H1 (cell line): ENCODE measurements at regions not wholly inside any gene's neighbourhood (a gene's known extent, or its start where the extent isn't known, plus 50 kb on each side); places are given as distances from the start of the nearest gene placed in this dataset.

Experiments
- ASH2L ChIP-seq: fragments of 200-600, 300-600 bp; sonication (generic); IDR thresholded peaks from one replicate; pipeline ENCODE4 v1.7.1; 2017; ENCODE audit warnings: low read length
- CBX5 ChIP-seq: fragments of 300-800, 300-1000 bp; sonication (generic); IDR thresholded peaks from 2 replicates; pipeline ENCODE4 v1.7.1; 2016; ENCODE audit warnings: antibody characterized with exemption, low read length, low read depth
- CEBPB ChIP-seq: IDR thresholded peaks from 2 replicates; pipeline ENCODE4 v1.6.1; 2012; ENCODE audit warnings: low read depth, low read length
- CTCF ChIP-seq, 3 experiments: IDR thresholded peaks; 1 replicate in 2 of 3; 2 replicates in 1 of 3; pipeline versions ENCODE4 v1.5.1 to v1.6.1; 2011; ENCODE audit warnings: low read length in 3 of 3, mild to moderate bottlenecking in 3 of 3, inconsistent platforms in 2 of 3, low read depth in 1 of 3, moderate library complexity in 1 of 3; ENCODE audit not compliant: insufficient read depth in 1 of 3; ENCODE audit errors: control extremely low read depth in 1 of 3
- EGR1 ChIP-seq: IDR thresholded peaks from 2 replicates; pipeline ENCODE4 v1.6.1; 2011; ENCODE audit warnings: low read depth, low read length, borderline replicate concordance
- EP300 ChIP-seq, 2 experiments: IDR thresholded peaks; 1 replicate in 1 of 2; 2 replicates in 1 of 2; pipeline ENCODE4 v1.6.1; 2011 to 2012; ENCODE audit warnings: low read depth in 2 of 2, low read length in 2 of 2, mild to moderate bottlenecking in 2 of 2, borderline replicate concordance in 1 of 2, inconsistent platforms in 1 of 2, moderate library complexity in 1 of 2
- JUND ChIP-seq: IDR thresholded peaks from 2 replicates; pipeline ENCODE4 v1.6.1; 2011; ENCODE audit warnings: mild to moderate bottlenecking, improper control_type of control experiment, low read length
- MAFK ChIP-seq: IDR thresholded peaks from 2 replicates; pipeline ENCODE4 v1.6.1; 2012; ENCODE audit warnings: low read depth, mild to moderate bottlenecking, improper control_type of control experiment, low read length
- POLR2AphosphoS5 ChIP-seq: IDR thresholded peaks from 2 replicates; pipeline ENCODE4 v1.6.1; 2011; ENCODE audit warnings: low read depth, low read length
- RAD21 ChIP-seq, 2 experiments: IDR thresholded peaks in 1 of 2; conservative IDR thresholded peaks in 1 of 2; 2 replicates each; pipeline ENCODE4 v1.6.1; 2011; ENCODE audit warnings: low read depth in 2 of 2, low read length in 2 of 2, improper control_type of control experiment in 1 of 2, inconsistent platforms in 1 of 2, mild to moderate bottlenecking in 1 of 2, moderate library complexity in 1 of 2
- RFX5 ChIP-seq: IDR thresholded peaks from 2 replicates; pipeline ENCODE4 v1.6.1; 2011; ENCODE audit warnings: low read depth, low read length, improper control_type of control experiment, borderline replicate concordance
- SRF ChIP-seq: IDR thresholded peaks from 2 replicates; pipeline ENCODE4 v1.6.1; 2011; ENCODE audit warnings: mild to moderate bottlenecking, low read depth, low read length, moderate library complexity
- TCF12 ChIP-seq: IDR thresholded peaks from 2 replicates; pipeline ENCODE4 v1.6.1; 2011; ENCODE audit warnings: low read depth, mild to moderate bottlenecking, low read length

DNA sequence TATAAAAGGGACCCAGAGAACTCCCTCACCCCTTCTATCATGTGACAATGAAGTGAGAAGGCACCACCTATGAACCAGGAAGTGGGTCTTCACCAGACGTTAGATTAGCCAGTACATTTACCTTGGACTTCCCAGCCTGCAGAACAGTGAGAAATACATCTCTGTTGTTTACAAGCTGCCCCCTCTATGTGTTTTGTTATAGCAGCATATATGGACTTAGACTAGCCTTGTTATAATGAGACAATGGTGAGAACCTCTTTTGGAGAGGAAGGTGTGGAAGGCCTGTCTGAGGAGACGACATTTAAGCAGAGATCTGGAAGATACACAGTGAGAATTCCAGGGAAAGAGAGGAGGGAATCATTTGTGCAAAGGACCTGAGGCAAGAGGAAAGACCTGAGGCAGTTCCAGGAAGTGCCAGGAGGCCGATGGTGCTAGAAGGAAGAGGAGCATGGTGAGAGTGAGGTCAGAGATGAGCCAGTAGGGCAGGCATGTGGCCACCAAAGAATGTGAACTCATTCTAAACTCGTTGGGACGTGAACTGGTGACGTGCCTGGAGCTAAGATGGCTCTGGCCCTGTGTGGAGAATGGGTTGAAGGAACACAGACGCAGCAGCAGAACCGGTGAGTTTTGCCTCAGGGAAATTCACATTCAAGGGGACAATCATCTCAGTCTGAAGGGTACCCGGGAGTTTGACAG is 98.9 kb upstream of the IRF2BP2 start:
- TF ChIP-seq CEBPB (no peak), JUND (no peak), RAD21 (IDR thresholded peaks at IDR 0.05 in 1 of 2, conservative IDR thresholded peaks at IDR 0.05 in 1 of 2; ENCODE audit: low read depth in 2 of 2, low read length in 2 of 2) (no peak), CTCF (IDR thresholded peaks at IDR 0.05; ENCODE audit: control extremely low read depth in 1 of 3, insufficient read depth in 1 of 3, low read depth in 1 of 3, low read length in 3 of 3) (no peak), EP300 (IDR thresholded peaks at IDR 0.05; ENCODE audit: borderline replicate concordance in 1 of 2, low read depth in 2 of 2, low read length in 2 of 2) (no peak), SRF (no peak), EGR1 (no peak), TCF12 (no peak), POLR2AphosphoS5 (no peak), MAFK (no peak), CBX5 (no peak), RFX5 (no peak), ASH2L (no peak)
